Spleen (tissue), 7 donors: ENCODE measurements at regions not wholly inside any gene's neighbourhood (a gene's known extent, or its start where the extent isn't known, plus 50 kb on each side); places are given as distances from the start of the nearest gene placed in this dataset.

Experiments
- POLR2A ChIP-seq, 3 donors: fragments of 450-650 bp; IDR thresholded peaks; one replicate each; pipeline ENCODE4 v1.5.1; 2017; ENCODE audit warnings: antibody characterized with exemption in 3 of 3, mild to moderate bottlenecking in 1 of 3
- TF ChIP-seq, protein P1 (sequence below), 11 experiments: fragments of 200-600 bp in 7 of 11; fragments of 450-650 bp in 4 of 11; sonication (generic) in 4 of 11; IDR thresholded peaks in 8 of 11; conservative IDR thresholded peaks in 3 of 11; 1 replicate in 7 of 11; 2 replicates in 4 of 11; pipeline versions ENCODE4 v1.4.0 to v1.8.0; 2016 to 2021; ENCODE audit warnings: antibody characterized with exemption in 11 of 11, inconsistent platforms in 4 of 11, mild to moderate bottlenecking in 1 of 11
- donor health status: DM: no; HTN: no; CAD: no; lungs with moderate emphysema.
- donor health status: DM: no; HTN: no; CAD: no.
- donor health status: DM: no; HTN: no; CAD: no.

DNA sequence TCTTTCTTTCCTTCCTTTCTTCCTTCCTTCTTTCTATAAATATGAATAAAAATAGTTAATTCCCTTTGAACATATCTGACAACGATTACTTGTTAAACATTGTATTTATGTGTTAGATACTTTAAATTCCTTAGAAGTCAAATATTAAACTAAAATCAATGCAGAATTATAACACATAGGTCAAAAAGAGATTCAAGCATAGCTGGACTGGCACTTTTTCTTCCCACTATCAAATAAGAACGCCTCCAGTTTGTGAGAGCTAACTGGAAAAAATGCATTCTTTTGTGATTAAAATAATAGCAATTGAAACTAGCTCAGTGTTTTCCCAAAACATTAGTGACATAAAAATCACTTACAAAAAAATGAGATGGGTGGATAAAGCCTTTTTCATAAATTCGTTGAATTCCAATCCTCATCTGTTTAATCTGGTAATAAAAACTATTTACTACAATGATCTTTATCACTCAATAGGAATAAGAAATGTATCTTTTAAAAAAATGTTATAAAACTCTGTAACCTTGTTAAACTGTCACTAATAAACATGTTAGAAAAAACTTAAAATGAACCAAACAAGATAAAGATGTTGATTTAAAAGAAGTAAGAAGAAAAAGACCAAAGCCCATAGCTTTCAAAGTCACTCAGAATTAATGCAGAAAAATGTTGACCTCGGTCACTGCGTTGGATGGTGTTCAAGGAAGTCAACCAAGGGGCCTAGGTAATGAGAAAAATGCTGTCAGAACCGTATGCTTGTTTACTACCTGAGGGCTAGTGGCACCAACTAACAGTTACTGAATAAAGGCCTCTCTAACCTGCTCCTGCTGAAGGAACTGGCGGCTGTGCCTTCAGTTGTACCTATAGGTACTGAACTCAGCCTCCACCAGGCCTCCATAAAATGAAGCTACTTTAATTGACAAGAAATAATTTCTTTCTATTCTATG lies 1039.5 kb upstream of the SLC10A2 start:
- no peak for TF ChIP-seq POLR2A (IDR thresholded peaks at IDR 0.05)
- TF ChIP-seq, protein P1, sequence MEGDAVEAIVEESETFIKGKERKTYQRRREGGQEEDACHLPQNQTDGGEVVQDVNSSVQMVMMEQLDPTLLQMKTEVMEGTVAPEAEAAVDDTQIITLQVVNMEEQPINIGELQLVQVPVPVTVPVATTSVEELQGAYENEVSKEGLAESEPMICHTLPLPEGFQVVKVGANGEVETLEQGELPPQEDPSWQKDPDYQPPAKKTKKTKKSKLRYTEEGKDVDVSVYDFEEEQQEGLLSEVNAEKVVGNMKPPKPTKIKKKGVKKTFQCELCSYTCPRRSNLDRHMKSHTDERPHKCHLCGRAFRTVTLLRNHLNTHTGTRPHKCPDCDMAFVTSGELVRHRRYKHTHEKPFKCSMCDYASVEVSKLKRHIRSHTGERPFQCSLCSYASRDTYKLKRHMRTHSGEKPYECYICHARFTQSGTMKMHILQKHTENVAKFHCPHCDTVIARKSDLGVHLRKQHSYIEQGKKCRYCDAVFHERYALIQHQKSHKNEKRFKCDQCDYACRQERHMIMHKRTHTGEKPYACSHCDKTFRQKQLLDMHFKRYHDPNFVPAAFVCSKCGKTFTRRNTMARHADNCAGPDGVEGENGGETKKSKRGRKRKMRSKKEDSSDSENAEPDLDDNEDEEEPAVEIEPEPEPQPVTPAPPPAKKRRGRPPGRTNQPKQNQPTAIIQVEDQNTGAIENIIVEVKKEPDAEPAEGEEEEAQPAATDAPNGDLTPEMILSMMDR (IDR thresholded peaks at IDR 0.05 in 8 of 11, conservative IDR thresholded peaks at IDR 0.05 in 3 of 11), result no peak
